Kidney (tissue), 13 donors: ENCODE measurements at regions not wholly inside any gene's neighbourhood (a gene's known extent, or its start where the extent isn't known, plus 50 kb on each side); places are given as distances from the start of the nearest gene placed in this dataset.
"Not testable (repeated sequence)": the region's sequence is repeated elsewhere in the genome, so short reads cannot be mapped to it uniquely, and the experiment has no call there.

Experiments
- DNase-seq, 5 donors: peaks; one replicate each; pipeline ENCODE4 v3.0.0-alpha.2; 2013 to 2020
- FAIRE-seq: peaks from 2 replicates; lab custom pipeline; 2012; peaks lifted over from hg19 to GRCh38; lab: Jason Lieb, UNC
- H3K27ac ChIP-seq, 2 donors: one replicate each; pipeline ENCODE4 v1.7.0; 2013; ENCODE audit warnings: low read depth in 2 of 2, low read length in 2 of 2, inconsistent platforms in 1 of 2
- H3K27me3 ChIP-seq: one replicate; pipeline ENCODE4 v1.7.1; 2013; ENCODE audit warnings: low read length, inconsistent platforms; ENCODE audit not compliant: control insufficient read depth, insufficient read depth
- H3K36me3 ChIP-seq, 3 donors: one replicate each; pipeline versions ENCODE4 v1.7.0 to v1.7.1; 2013; ENCODE audit warnings: low read length in 3 of 3, control low read depth in 1 of 3, inconsistent platforms in 1 of 3; ENCODE audit not compliant: insufficient read depth in 3 of 3, control insufficient read depth in 2 of 3
- H3K4me1 ChIP-seq, 3 donors: one replicate each; pipeline versions ENCODE4 v1.7.0 to v1.7.1; 2013; ENCODE audit warnings: low read length in 3 of 3, inconsistent platforms in 1 of 3, low read depth in 1 of 3; ENCODE audit not compliant: control insufficient read depth in 2 of 3, insufficient read depth in 2 of 3
- H3K4me3 ChIP-seq, 3 donors: one replicate each; pipeline versions ENCODE4 v1.7.0 to v1.8.1; 2013; ENCODE audit warnings: low read length in 3 of 3, control low read depth in 1 of 3, inconsistent platforms in 1 of 3
- H3K9ac ChIP-seq, 3 donors: one replicate each; pipeline versions ENCODE4 v1.7.0 to v1.7.1; 2013; ENCODE audit warnings: low read length in 3 of 3, control low read depth in 1 of 3, inconsistent platforms in 1 of 3
- H3K9me3 ChIP-seq, 3 donors: one replicate each; pipeline versions ENCODE4 v1.7.0 to v1.7.1; 2013; ENCODE audit warnings: low read length in 3 of 3, control low read depth in 1 of 3, inconsistent platforms in 1 of 3; ENCODE audit not compliant: control insufficient read depth in 2 of 3, insufficient read depth in 1 of 3
- CTCF ChIP-seq: IDR thresholded peaks from 3 replicates; pipeline ENCODE4 v1.5.1; 2012; ENCODE audit warnings: mild to moderate bottlenecking, moderate library complexity, borderline replicate concordance; ENCODE audit not compliant: insufficient read depth; ENCODE audit errors: extremely low read depth
- intact Hi-C: fragments of 100-400 bp; cut with DNase I; formaldehyde crosslinking; loops from one replicate; pipeline ENCODE4 v1.11.1; 2022
- donor health status: control.
- donor health status: control.
- donor health status: control.
- donor health status: control.
- donor health status: control.
- donor health status: DM: yes; HTN: yes; CAD: no.
- donor health status: Normal renal cell carcinoma (clear cell type).

GRCh38 chr3:98705212-98705611 is 57.9 kb upstream of the ST3GAL6 start:
- H3K4me3 ChIP-seq, result no peak overlapping the region
- intact Hi-C loops, result no loop called here
- FAIRE-seq (no peak), DNase-seq (no peak)
- H3K9ac ChIP-seq, result no peak overlapping the region
- H3K4me1 ChIP-seq, result no peaks in the 10 kb centered on the region
- no peaks in the 10 kb centered on the region for H3K36me3 ChIP-seq
- H3K27me3 ChIP-seq, result no peaks in the 10 kb centered on the region
- no peak overlapping the region for H3K27ac ChIP-seq
- TF ChIP-seq CTCF, result no peak
- H3K9me3 ChIP-seq, result no peaks in the 10 kb centered on the region

DNA sequence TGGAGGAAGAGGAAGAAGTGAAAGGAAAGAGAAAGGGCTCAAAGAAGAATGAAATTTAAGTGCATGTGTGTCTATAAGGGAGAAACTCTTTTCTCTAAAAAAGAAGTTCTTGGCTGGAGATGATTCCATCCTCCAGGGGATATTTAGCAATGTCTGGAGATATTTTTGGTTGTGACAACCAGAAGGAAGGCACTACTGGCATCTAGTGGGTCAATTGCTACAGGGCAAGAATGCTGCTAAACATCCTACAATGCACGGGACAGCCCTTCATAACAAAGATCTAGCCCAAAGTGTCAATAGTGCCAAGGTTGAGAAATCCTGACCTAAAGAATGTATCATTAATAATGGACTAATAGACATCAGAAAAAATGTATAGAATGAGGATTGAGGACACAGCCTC is 57.4 kb upstream of the ST3GAL6 start:
- FAIRE-seq (no peak), DNase-seq (no peak)
- intact Hi-C loops, result no loop called here

DNA sequence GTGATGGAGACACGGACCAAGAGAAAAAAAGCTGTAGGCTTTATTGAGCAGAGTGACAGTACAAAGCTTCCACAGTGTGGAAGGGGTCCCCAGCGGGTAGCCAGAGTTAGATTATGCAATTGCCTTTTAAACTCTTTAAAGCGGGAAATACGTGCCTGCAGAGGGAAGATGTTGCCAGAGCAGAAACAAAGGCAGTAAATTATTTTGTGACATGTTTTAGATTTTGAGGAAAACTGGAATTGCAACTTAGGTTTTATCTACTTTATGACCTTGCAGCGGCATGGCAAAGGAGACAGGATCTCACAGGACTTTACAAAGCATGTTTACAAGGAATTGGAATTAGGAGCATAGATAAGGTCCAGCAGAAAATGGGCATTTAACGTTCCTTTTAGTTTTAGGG is 54.5 kb upstream of the ST3GAL6 start:
- H3K4me3 ChIP-seq, H3K27ac ChIP-seq, H3K36me3 ChIP-seq, H3K4me1 ChIP-seq, FAIRE-seq, H3K9ac ChIP-seq, intact Hi-C loops, H3K9me3 ChIP-seq, H3K27me3 ChIP-seq: not testable (repeated sequence)
- DNase-seq, result peak in 1 of 5 donors; percentile 29

More for the DNA sequence above, 57.4 kb upstream of the ST3GAL6 start:
- H3K27me3 ChIP-seq, result no peaks in the 10 kb centered on the region
- H3K27ac ChIP-seq, result no peak overlapping the region
- no peak overlapping the region for H3K9ac ChIP-seq
- no peaks in the 10 kb centered on the region for H3K36me3 ChIP-seq
- no peaks in the 10 kb centered on the region for H3K9me3 ChIP-seq
- no peak for TF ChIP-seq CTCF
- H3K4me1 ChIP-seq, result no peaks in the 10 kb centered on the region
- no peak overlapping the region for H3K4me3 ChIP-seq

GRCh38 chr3:98709441-98709840 is 53.7 kb upstream of the ST3GAL6 start:
- H3K36me3 ChIP-seq, result no peaks in the 10 kb centered on the region
- no peaks in the 10 kb centered on the region for H3K27me3 ChIP-seq
- H3K4me3 ChIP-seq, result no peak overlapping the region
- TF ChIP-seq CTCF, result no peak
- no peak overlapping the region for H3K27ac ChIP-seq
- H3K9me3 ChIP-seq, result no peaks in the 10 kb centered on the region
- intact Hi-C loops, result no loop called here
- no peaks in the 10 kb centered on the region for H3K4me1 ChIP-seq
- DNase-seq (no peak), FAIRE-seq (no peak)
- no peak overlapping the region for H3K9ac ChIP-seq
